ENCODE measurements at regions not wholly inside any gene's neighbourhood (a gene's known extent, or its start where the extent isn't known, plus 50 kb on each side); places are given as distances from the start of the nearest gene placed in this dataset.

DNA sequence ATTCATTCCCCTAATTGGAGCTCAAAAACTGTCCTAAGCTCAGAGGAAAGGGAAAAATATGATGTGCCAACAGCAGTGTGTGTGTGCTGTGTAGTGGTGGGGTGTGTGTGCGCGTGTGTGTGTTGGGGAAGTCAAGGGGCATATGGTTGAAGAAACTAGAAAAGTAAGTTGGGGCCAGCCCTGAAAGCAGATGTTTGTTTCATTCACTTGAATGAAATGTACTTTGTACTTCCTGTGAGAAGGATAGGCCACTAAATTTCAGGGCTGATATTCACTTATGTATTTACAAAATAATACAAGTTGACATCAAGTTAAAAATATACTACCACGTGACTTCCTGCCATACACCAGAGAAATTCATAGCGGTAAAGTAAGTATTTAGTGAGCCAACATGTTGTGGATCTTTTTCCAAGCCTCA lies 151.3 kb upstream of the JADE1 start:
- FAIRE-seq (no peak), ATAC-seq (no peak), DNase-seq (ENCODE audit: extremely low read depth in 1 of 4, low spot score in 3 of 4) (no peak)
- Histone ChIP-seq H3K4me3 (no peak overlapping the region), H3K27ac (ENCODE audit: extremely low read depth, low read depth, low read length) (0 out of 3 replicates have a peak overlapping the region, but pooled peaks have one; percentile 29), H3K9me3 (replicated peaks; ENCODE audit: control insufficient read depth, insufficient read depth, low read depth, low read length) (no peaks in the 10 kb centered on the region), H2AFZ (ENCODE audit: low read depth, low read length) (peak overlapping the region; percentile 92), H4K20me1 (replicated peaks; ENCODE audit: control insufficient read depth, insufficient read depth, low read length) (no peaks in the 10 kb centered on the region), H3K4me2 (ENCODE audit: insufficient read depth, low read length) (no peak overlapping the region), H3K9me1 (ENCODE audit: control insufficient read depth, insufficient read depth, low read length) (no peaks in the 10 kb centered on the region), H3K79me2 (ENCODE audit: control insufficient read depth, insufficient read depth, low read length) (no peaks in the 10 kb centered on the region), H3K36me3 (ENCODE audit: control insufficient read depth, insufficient read depth, low read length) (no peaks in the 10 kb centered on the region), H3K9ac (ENCODE audit: insufficient read depth in 1 of 2, low read depth in 2 of 2, low read length in 2 of 2) (no peak overlapping the region), H3K27me3 (ENCODE audit: control insufficient read depth in 2 of 2, insufficient read depth in 2 of 2, low read length in 2 of 2) (no peaks in the 10 kb centered on the region; a peak in 1 of 5 replicates), H3K4me1 (replicated peaks in 1 of 2; ENCODE audit: control insufficient read depth in 2 of 2, insufficient read depth in 2 of 2, low read length in 2 of 2) (peaks cover 0 to 7% of the 10 kb centered on the region in 2 experiments; a peak in 2 of 5 replicates)
- 61% methylated on average over 4 of the region's 4 CpGs for WGBS (ENCODE audit: insufficient coverage, low coverage, missing lambda C conversion rate)
- POLR2A ChIA-PET = interaction anchor here (0.6 to 0.9 kb wide), 2 partner anchors 10 to 14 kb away, joined by 3 to 4 read pairs; no protein-coding TSS in a partner anchor
- intact Hi-C loops (cut with micrococcal nuclease) (loop anchor here (5.0 kb wide), 1 partner anchor 206 kb away; no protein-coding TSS in a partner anchor), in situ Hi-C loops (cut with MboI) (no loop called here)
- TF ChIP-seq TAF7 (tag; IDR thresholded peaks at IDR 0.05) (no peak), HNRNPH1 (optimal IDR thresholded peaks at IDR 0.05; ENCODE audit: low read depth, low read length) (no peak)
- TF ChIP-seq, protein P1, sequence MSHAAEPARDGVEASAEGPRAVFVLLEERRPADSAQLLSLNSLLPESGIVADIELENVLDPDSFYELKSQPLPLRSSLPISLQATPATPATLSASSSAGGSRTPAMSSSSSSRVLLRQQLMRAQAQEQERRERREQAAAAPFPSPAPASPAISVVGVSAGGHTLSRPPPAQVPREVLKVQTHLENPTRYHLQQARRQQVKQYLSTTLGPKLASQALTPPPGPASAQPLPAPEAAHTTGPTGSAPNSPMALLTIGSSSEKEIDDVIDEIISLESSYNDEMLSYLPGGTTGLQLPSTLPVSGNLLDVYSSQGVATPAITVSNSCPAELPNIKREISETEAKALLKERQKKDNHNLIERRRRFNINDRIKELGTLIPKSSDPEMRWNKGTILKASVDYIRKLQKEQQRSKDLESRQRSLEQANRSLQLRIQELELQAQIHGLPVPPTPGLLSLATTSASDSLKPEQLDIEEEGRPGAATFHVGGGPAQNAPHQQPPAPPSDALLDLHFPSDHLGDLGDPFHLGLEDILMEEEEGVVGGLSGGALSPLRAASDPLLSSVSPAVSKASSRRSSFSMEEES (CRISPR knock-in tag; IDR thresholded peaks at IDR 0.05) = peak; percentile 19
- no TSS peak for BruUV-seq (replicated peaks)
- CTCF ChIA-PET (ENCODE audit: low intra/inter-chr PET ratio) = no interaction called here

DNA sequence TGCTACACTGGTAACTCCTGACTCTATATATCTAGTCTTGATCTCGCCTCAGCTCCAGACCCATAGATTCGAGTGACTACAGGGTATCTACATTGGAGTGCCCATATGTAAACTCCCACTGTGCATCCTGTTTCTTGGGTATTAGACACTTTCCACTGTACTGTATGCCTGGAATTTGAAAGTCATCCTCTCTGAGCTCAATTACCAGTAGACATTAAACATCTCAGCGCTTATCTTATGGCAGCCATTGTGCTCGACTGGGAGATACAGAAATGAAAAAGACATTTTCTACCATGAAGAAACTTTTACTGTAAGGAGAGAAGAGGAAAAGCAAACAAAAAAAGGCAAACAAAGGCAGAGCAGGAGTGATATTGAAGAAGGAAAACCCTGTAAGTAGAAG lies 151.9 kb upstream of the JADE1 start:
- H3K27ac ChIP-seq (ENCODE audit: extremely low read depth, low read depth, low read length) = peak overlapping the region; percentile 29; the same call in 1 of the 3 replicates
- no peak overlapping the region for H3K9ac ChIP-seq (ENCODE audit: insufficient read depth in 1 of 2, low read depth in 2 of 2, low read length in 2 of 2)
- FAIRE-seq = peak; percentile 82
- no peaks in the 10 kb centered on the region for H3K9me3 ChIP-seq (replicated peaks; ENCODE audit: control insufficient read depth, insufficient read depth, low read depth, low read length)
- peak; percentile 56 for ATAC-seq
- DNase-seq (ENCODE audit: extremely low read depth in 1 of 4, low spot score in 3 of 4) = no peak
- no peaks in the 10 kb centered on the region; a peak in 1 of 5 replicates for H3K27me3 ChIP-seq (ENCODE audit: control insufficient read depth in 2 of 2, insufficient read depth in 2 of 2, low read length in 2 of 2)
- WGBS (ENCODE audit: insufficient coverage, low coverage, missing lambda C conversion rate) = 19% methylated on average over 4 of the region's 4 CpGs
- peak overlapping the region; percentile 92 for H2AFZ ChIP-seq (ENCODE audit: low read depth, low read length)
- no peaks in the 10 kb centered on the region for H3K36me3 ChIP-seq (ENCODE audit: control insufficient read depth, insufficient read depth, low read length)
- ChIA-PET POLR2A (interaction anchor here (0.6 to 0.9 kb wide), 2 partner anchors 9 to 13 kb away, joined by 3 to 4 read pairs; no protein-coding TSS in a partner anchor), CTCF (ENCODE audit: low intra/inter-chr PET ratio) (no interaction called here)
- H3K4me1 ChIP-seq (replicated peaks in 1 of 2; ENCODE audit: control insufficient read depth in 2 of 2, insufficient read depth in 2 of 2, low read length in 2 of 2) = peaks cover 0 to 7% of the 10 kb centered on the region in 2 experiments; a peak in 2 of 5 replicates
- no peaks in the 10 kb centered on the region for H4K20me1 ChIP-seq (replicated peaks; ENCODE audit: control insufficient read depth, insufficient read depth, low read length)
- intact Hi-C loops (cut with micrococcal nuclease) (loop anchor here (5.0 kb wide), 1 partner anchor 205 kb away; no protein-coding TSS in a partner anchor), in situ Hi-C loops (cut with MboI) (no loop called here)
- no peak overlapping the region for H3K4me3 ChIP-seq
- BruUV-seq (replicated peaks) = no TSS peak
- H3K9me1 ChIP-seq (ENCODE audit: control insufficient read depth, insufficient read depth, low read length) = no peaks in the 10 kb centered on the region
- H3K4me2 ChIP-seq (ENCODE audit: insufficient read depth, low read length) = no peak overlapping the region
- no peaks in the 10 kb centered on the region for H3K79me2 ChIP-seq (ENCODE audit: control insufficient read depth, insufficient read depth, low read length)
- TF ChIP-seq MAFG (tag; conservative IDR thresholded peaks at IDR 0.05) (peak; percentile 71), HNRNPLL (IDR thresholded peaks at IDR 0.05; ENCODE audit: low read depth, low read length, poor library complexity, severe bottlenecking) (no peak), DPF2 (IDR thresholded peaks at IDR 0.05) (peak; percentile 40; the same call in 1 of the 2 replicates), C11orf30 (IDR thresholded peaks at IDR 0.05; ENCODE audit: low read depth) (peak; percentile 68), TAL1 (IDR thresholded peaks at IDR 0.05) (peak; percentile 6; the same call in 1 of the 2 replicates), MEF2A (IDR thresholded peaks at IDR 0.05; ENCODE audit: control insufficient read depth, low read depth, low read length) (no peak)
- TF ChIP-seq, protein P2, sequence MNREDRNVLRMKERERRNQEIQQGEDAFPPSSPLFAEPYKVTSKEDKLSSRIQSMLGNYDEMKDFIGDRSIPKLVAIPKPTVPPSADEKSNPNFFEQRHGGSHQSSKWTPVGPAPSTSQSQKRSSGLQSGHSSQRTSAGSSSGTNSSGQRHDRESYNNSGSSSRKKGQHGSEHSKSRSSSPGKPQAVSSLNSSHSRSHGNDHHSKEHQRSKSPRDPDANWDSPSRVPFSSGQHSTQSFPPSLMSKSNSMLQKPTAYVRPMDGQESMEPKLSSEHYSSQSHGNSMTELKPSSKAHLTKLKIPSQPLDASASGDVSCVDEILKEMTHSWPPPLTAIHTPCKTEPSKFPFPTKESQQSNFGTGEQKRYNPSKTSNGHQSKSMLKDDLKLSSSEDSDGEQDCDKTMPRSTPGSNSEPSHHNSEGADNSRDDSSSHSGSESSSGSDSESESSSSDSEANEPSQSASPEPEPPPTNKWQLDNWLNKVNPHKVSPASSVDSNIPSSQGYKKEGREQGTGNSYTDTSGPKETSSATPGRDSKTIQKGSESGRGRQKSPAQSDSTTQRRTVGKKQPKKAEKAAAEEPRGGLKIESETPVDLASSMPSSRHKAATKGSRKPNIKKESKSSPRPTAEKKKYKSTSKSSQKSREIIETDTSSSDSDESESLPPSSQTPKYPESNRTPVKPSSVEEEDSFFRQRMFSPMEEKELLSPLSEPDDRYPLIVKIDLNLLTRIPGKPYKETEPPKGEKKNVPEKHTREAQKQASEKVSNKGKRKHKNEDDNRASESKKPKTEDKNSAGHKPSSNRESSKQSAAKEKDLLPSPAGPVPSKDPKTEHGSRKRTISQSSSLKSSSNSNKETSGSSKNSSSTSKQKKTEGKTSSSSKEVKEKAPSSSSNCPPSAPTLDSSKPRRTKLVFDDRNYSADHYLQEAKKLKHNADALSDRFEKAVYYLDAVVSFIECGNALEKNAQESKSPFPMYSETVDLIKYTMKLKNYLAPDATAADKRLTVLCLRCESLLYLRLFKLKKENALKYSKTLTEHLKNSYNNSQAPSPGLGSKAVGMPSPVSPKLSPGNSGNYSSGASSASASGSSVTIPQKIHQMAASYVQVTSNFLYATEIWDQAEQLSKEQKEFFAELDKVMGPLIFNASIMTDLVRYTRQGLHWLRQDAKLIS (CRISPR knock-in tag; IDR thresholded peaks at IDR 0.05) = no peak
